Lower leg skin (tissue), 3 donors: ENCODE measurements at regions not wholly inside any gene's neighbourhood (a gene's known extent, or its start where the extent isn't known, plus 50 kb on each side); places are given as distances from the start of the nearest gene placed in this dataset.

Experiments
- POLR2A ChIP-seq, 2 donors: fragments of 450-650 bp; IDR thresholded peaks; one replicate each; pipeline ENCODE4 v1.6.1; 2016 to 2017; ENCODE audit warnings: antibody characterized with exemption in 2 of 2, mild to moderate bottlenecking in 1 of 2, moderate library complexity in 1 of 2
- TF ChIP-seq, protein P1 (sequence below), 3 donors: fragments of 450-650 bp; IDR thresholded peaks; one replicate each; pipeline ENCODE4 v1.5.1; 2016; ENCODE audit warnings: antibody characterized with exemption in 3 of 3, mild to moderate bottlenecking in 3 of 3, moderate library complexity in 2 of 3

DNA sequence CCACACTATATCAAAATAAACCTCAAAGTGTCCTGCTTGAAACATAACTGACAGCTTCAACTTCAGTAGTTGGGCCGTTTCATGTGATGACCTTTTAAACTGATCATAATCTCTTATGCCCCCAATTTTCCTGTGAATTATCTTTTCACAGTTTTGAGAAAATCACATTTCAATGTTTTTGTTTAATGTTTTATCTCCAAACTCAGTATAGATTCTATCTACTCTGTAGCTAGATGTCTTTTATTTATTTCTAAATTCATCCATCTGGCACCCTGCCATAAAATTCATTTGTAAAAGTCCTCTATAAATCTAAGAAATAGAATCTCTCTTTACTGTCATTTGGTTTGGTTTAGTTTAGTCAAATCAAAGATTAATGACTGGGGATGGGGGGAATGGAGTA is 557.3 kb downstream of the ANKRD50 start:
- TF ChIP-seq, protein P1, sequence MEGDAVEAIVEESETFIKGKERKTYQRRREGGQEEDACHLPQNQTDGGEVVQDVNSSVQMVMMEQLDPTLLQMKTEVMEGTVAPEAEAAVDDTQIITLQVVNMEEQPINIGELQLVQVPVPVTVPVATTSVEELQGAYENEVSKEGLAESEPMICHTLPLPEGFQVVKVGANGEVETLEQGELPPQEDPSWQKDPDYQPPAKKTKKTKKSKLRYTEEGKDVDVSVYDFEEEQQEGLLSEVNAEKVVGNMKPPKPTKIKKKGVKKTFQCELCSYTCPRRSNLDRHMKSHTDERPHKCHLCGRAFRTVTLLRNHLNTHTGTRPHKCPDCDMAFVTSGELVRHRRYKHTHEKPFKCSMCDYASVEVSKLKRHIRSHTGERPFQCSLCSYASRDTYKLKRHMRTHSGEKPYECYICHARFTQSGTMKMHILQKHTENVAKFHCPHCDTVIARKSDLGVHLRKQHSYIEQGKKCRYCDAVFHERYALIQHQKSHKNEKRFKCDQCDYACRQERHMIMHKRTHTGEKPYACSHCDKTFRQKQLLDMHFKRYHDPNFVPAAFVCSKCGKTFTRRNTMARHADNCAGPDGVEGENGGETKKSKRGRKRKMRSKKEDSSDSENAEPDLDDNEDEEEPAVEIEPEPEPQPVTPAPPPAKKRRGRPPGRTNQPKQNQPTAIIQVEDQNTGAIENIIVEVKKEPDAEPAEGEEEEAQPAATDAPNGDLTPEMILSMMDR (IDR thresholded peaks at IDR 0.05): no peak
- TF ChIP-seq POLR2A (IDR thresholded peaks at IDR 0.05): no peak
